ENCODE measurements at regions not wholly inside any gene's neighbourhood (a gene's known extent, or its start where the extent isn't known, plus 50 kb on each side); places are given as distances from the start of the nearest gene placed in this dataset.
A peak's percentile ranks its signal among the peaks of the same experiment; 100 is the strongest.

DNA sequence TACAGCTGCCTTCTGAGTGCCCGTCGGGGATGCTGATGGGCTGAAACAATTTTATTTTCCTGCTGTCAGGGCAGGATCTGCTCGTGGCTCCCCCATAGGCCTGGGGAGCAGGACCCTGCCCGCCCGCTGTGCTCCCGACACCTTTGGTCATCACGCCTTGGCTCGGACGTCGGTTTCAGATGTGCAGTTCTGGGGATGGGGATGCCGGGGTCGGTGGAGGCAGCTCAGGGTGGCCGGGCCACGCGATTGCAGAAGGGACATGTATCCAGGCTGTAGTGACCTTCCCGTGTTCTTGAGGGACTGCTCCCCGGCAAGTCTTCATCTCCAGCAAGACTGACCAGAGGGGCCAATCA, 1150.5 kb downstream of the BRD1 start:
- no peaks in the 10 kb centered on the region; a peak in 1 of 22 replicates for H4K20me1 ChIP-seq
- H3K4me1 ChIP-seq: peaks cover 0 to 44% (median 30%) of the 10 kb centered on the region in 10 experiments; a peak in 17 of 20 replicates
- TF ChIP-seq Cebpa-rat (IDR thresholded peaks at IDR 0.05): no peak
- no peak overlapping the region for H3K4me3 ChIP-seq
- no peaks in the 10 kb centered on the region; a peak in 1 of 22 replicates for H3K27me3 ChIP-seq
- peak overlapping the region in 1 of 11 experiments; percentile 68; a peak in 3 of 22 replicates for H3K9ac ChIP-seq
- peak overlapping the region in 9 of 11 experiments; percentile 12 to 84 (median 75); a peak in 14 of 22 replicates for H3K4me2 ChIP-seq
- H3K9me3 ChIP-seq (replicated peaks in 1 of 11): peaks cover 23 to 28% (median 27%) of the 10 kb centered on the region in 11 experiments
- H3K36me3 ChIP-seq: peaks cover 0 to 11% (median 0%) of the 10 kb centered on the region in 11 experiments; a peak in 7 of 22 replicates
- peak overlapping the region in 1 of 11 experiments; percentile 64; a peak in 3 of 22 replicates for H3K27ac ChIP-seq

DNA sequence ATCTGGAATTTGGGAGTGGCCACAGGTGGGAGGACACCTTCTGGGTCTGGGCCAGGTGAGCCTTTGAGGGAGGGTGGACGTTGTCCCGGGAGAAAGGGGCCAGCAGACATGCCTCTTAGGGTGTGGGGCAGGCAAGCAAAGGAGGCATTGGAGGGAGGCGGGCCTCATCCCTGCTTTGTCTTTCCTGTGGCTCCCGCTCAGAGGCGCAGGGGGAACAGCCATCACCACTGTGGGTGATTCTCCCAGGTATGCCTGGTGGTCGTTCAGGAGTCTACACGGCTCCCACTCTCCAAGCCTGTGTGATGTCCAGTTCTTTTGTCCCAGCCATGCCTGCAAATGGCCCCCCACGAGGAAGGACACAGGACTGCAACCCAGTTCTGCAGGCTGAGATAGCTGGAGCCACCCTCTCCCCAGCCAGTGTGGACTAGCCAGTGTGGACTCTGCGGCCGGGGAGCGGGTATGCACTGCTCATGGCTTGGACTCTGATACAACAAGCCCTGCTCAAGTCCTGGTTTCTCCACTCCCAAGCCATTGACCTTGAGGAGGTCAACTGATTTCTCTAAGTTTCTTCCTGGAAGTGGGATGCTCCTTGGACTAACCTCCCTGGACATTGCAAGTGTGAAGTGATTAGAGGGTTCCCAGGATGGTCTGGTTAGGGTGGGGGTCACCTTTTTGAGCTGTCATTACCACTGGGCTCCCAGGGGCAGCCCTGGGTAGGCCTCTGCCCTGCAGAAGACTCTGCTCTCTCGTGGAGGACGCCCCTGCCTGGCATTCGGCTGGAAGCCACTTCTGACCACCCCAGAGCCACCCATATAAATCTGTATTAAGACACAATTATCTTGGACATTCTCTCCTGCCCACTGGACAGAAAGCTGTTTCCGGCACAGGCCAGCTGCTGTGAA, 1151.2 kb downstream of the BRD1 start:
- no peak for TF ChIP-seq Cebpa-rat (IDR thresholded peaks at IDR 0.05)
- Histone ChIP-seq H3K4me1 (peaks cover 0 to 41% (median 26%) of the 10 kb centered on the region in 10 experiments; a peak in 17 of 20 replicates), H3K27ac (no peak overlapping the region), H3K9me3 (replicated peaks in 1 of 11) (peaks cover 29 to 35% (median 33%) of the 10 kb centered on the region in 11 experiments), H3K4me3 (no peak overlapping the region), H4K20me1 (no peaks in the 10 kb centered on the region; a peak in 1 of 22 replicates), H3K4me2 (peak overlapping the region in 5 of 11 experiments; percentile 71 to 84 (median 78); a peak in 7 of 22 replicates), H3K36me3 (peaks cover 0 to 11% (median 3%) of the 10 kb centered on the region in 11 experiments; a peak in 7 of 22 replicates), H3K27me3 (no peaks in the 10 kb centered on the region; a peak in 1 of 22 replicates), H3K9ac (0 out of 22 replicates have a peak overlapping the region, but pooled peaks of 1 of the 11 experiments have one; percentile 68)

DNA sequence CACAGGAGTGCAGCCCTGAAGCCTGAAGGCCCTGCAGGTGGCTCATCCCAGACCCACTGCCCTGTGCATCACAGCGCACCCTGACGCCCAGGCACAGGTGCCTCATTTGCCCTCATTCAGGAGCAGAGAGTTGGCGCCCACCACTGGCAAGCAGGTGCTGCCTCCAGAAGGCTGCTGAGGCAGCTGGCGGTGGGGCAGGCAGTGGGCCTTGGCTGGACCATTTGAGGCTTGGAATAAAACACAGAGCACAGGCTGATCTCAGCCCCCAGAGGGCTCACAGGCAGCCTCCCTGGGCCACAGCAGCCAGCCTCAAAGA, 1151.9 kb downstream of the BRD1 start:
- Histone ChIP-seq H3K27ac (no peak overlapping the region), H4K20me1 (peaks cover 0 to 6% (median 0%) of the 10 kb centered on the region in 11 experiments; a peak in 2 of 22 replicates), H3K36me3 (peaks cover 0 to 11% (median 3%) of the 10 kb centered on the region in 11 experiments; a peak in 8 of 22 replicates), H3K9me3 (replicated peaks in 1 of 11) (peaks cover 36 to 42% (median 40%) of the 10 kb centered on the region in 11 experiments), H3K4me3 (no peak overlapping the region), H3K4me1 (peaks cover 0 to 43% (median 26%) of the 10 kb centered on the region in 10 experiments; a peak in 17 of 20 replicates), H3K27me3 (no peaks in the 10 kb centered on the region; a peak in 1 of 22 replicates), H3K9ac (no peak overlapping the region), H3K4me2 (no peak overlapping the region)
- no peak for TF ChIP-seq Cebpa-rat (IDR thresholded peaks at IDR 0.05)

DNA sequence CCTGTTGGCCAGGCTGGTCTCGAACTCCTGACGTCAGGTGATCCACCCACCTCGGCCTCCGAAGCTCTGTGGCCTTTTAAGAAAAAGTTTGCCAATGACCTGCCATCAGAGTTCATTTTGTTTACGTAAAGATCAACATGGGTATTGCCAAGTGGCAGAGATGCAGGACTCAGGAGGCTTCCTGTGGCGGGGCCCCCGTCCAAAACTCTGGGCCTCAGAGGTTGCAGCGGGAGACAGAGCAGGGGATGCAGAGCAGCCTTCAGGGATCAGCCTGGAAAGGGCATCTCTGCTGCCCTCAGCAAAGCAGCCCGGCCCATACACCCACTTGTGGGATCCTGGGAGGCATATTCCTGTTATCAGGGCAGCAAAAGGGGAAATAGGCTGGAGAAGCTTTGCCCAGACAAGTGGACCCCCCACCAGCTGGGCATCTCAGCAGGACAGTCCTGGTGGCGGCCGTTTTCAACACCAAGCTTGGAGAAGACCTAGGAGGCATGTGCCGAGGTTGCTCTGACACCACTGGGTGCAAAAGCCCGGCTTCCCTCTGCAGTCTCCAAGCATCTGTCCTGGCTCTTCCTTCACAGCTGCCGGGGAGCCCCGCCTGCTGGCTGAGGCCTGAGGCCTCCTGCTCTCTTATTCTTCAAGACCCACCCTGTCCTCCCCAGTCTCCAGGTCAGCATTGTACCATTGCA, 1152.4 kb downstream of the BRD1 start:
- TF ChIP-seq Cebpa-rat (IDR thresholded peaks at IDR 0.05): no peak
- H3K4me3 ChIP-seq: no peak overlapping the region
- no peaks in the 10 kb centered on the region; a peak in 1 of 22 replicates for H3K27me3 ChIP-seq
- H3K9ac ChIP-seq: no peak overlapping the region
- peaks cover 41 to 47% (median 45%) of the 10 kb centered on the region in 11 experiments for H3K9me3 ChIP-seq (replicated peaks in 1 of 11)
- peaks cover 0 to 38% (median 26%) of the 10 kb centered on the region in 10 experiments; a peak in 17 of 20 replicates for H3K4me1 ChIP-seq
- no peak overlapping the region for H3K27ac ChIP-seq
- peaks cover 0 to 11% (median 3%) of the 10 kb centered on the region in 11 experiments; a peak in 8 of 22 replicates for H3K36me3 ChIP-seq
- H4K20me1 ChIP-seq: peaks cover 0 to 6% (median 0%) of the 10 kb centered on the region in 11 experiments; a peak in 2 of 22 replicates
- H3K4me2 ChIP-seq: no peak overlapping the region

DNA sequence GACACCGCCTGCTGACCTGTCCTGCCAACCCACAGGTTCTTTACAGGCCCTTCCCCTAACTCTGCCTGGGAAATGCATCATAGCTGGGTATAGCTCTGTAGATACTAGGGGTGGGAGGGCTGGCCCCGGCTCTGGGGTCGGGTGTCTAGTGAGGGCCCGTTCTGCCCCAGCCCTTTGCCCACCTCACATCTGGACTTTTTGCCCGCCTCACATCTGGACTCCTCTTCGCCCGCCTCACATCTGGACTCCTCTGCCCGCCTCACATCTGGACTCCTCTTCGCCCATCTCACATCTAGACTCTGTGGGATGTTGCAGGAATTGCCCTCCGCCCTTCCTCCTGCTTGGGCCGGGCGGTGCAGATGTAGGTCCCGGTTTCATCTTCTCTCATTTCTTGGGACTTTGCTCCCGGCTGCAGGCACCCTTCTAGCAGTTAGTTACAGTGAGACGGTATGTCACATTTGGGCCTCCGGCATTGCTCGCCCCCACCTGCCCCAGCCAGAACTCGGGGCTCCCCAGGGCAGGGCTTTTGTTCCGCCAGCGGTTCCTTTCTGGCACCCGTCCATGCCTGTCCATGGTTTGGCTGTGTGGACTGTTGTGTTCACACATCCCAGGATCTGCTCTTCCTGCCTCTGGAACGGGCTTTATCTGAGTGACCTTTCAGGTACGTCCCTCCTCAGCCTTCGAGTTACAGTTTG, 1153.7 kb downstream of the BRD1 start:
- Histone ChIP-seq H4K20me1 (peaks cover 0 to 6% (median 0%) of the 10 kb centered on the region in 11 experiments; a peak in 2 of 22 replicates), H3K4me2 (no peak overlapping the region), H3K9me3 (replicated peaks in 1 of 11) (peaks cover 44 to 56% (median 48%) of the 10 kb centered on the region in 11 experiments), H3K4me3 (no peak overlapping the region), H3K27me3 (no peaks in the 10 kb centered on the region; a peak in 1 of 22 replicates), H3K27ac (no peak overlapping the region), H3K9ac (no peak overlapping the region), H3K36me3 (peaks cover 0 to 11% (median 3%) of the 10 kb centered on the region in 11 experiments; a peak in 8 of 22 replicates), H3K4me1 (peaks cover 0 to 29% (median 22%) of the 10 kb centered on the region in 10 experiments; a peak in 17 of 20 replicates)
- TF ChIP-seq Cebpa-rat (IDR thresholded peaks at IDR 0.05): no peak

DNA sequence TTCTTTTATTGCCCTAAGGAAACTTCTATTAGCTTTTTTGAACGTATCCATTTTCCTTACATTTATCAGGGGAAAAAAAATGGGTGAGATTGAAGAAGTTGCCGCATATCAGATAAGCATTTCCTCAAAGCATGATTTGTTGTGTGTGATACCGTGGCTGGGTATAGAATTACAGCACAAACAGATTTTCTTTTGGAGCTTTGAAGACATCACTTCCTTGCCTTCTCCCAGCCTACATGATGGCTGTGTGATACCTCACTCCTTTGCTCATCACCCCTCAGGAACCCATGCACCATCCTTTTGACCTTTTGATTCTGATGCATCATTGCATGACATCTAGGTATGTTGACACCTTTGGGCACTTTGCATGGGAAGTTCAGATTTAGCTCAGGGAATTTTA, 1155.3 kb downstream of the BRD1 start:
- Histone ChIP-seq H3K27me3 (no peaks in the 10 kb centered on the region; a peak in 1 of 22 replicates), H3K4me3 (peak overlapping the region in 1 of 10 experiments; percentile 20; a peak in 1 of 20 replicates), H3K27ac (no peak overlapping the region), H3K36me3 (peaks cover 0 to 11% (median 3%) of the 10 kb centered on the region in 11 experiments; a peak in 8 of 22 replicates), H3K4me1 (peaks cover 0 to 14% (median 6%) of the 10 kb centered on the region in 10 experiments; a peak in 12 of 20 replicates), H3K4me2 (no peak overlapping the region), H3K9ac (no peak overlapping the region), H3K9me3 (replicated peaks in 1 of 11) (peaks cover 44 to 56% (median 48%) of the 10 kb centered on the region in 11 experiments), H4K20me1 (peaks cover 0 to 6% (median 0%) of the 10 kb centered on the region in 11 experiments; a peak in 2 of 22 replicates)
- TF ChIP-seq Cebpa-rat (IDR thresholded peaks at IDR 0.05): no peak

DNA sequence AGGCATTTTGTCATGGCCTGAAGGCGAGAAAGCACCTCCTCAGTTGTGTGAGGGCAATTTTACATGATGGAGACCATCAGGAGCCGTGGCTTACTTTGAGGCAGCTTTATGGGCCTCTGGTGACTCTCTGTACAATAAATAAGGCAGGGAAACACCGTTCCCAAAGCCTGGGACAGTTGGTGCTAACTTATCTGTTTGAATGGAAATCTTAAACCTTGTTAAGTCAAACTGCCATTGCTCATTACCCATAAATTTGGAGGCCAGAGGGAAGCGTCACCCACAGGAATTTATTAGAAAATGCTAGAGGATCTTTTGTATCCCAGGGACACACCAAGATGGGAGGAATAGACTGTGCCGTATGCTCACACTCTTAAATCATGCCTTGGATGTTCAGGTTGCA, 1156.9 kb downstream of the BRD1 start:
- peaks cover 44 to 56% (median 48%) of the 10 kb centered on the region in 11 experiments for H3K9me3 ChIP-seq (replicated peaks in 1 of 11)
- H3K27ac ChIP-seq: no peak overlapping the region
- no peak overlapping the region for H3K4me3 ChIP-seq
- H3K4me1 ChIP-seq: peaks cover 0 to 6% (median 0%) of the 10 kb centered on the region in 10 experiments; a peak in 2 of 20 replicates
- no peaks in the 10 kb centered on the region for H3K27me3 ChIP-seq
- H3K36me3 ChIP-seq: peaks cover 0 to 11% (median 3%) of the 10 kb centered on the region in 11 experiments; a peak in 8 of 22 replicates
- no peak overlapping the region for H3K9ac ChIP-seq
- peaks cover 0 to 6% (median 0%) of the 10 kb centered on the region in 11 experiments; a peak in 3 of 22 replicates for H4K20me1 ChIP-seq
- H3K4me2 ChIP-seq: no peak overlapping the region
- no peak for TF ChIP-seq Cebpa-rat (IDR thresholded peaks at IDR 0.05)
